ENCODE measurements at regions not wholly inside any gene's neighbourhood (a gene's known extent, or its start where the extent isn't known, plus 50 kb on each side); places are given as distances from the start of the nearest gene placed in this dataset.

GRCh38 chr18:78636260-78636659 lies 343.4 kb upstream of the SALL3 start:
- CTCF ChIA-PET (ENCODE audit: unreplicated experiment), result no interaction called here
- no TSS peak for BruUV-seq (replicated peaks)
- POLR2A ChIA-PET, result no interaction called here

GRCh38 chr18:78637442-78638402 lies 341.9 kb upstream of the SALL3 start:
- POLR2A ChIA-PET, result no interaction called here
- DNase-seq (ENCODE audit: low spot score), result no peak
- H3K4me2 ChIP-seq (ENCODE audit: low read length), result no peak overlapping the region
- intact Hi-C loops (cut with micrococcal nuclease; ENCODE audit: unreplicated experiment), result no loop called here
- CTCF ChIA-PET (ENCODE audit: unreplicated experiment), result no interaction called here
- no peak overlapping the region for H3K4me3 ChIP-seq (ENCODE audit: low read depth, low read length, poor library complexity, severe bottlenecking)
- H3K4me1 ChIP-seq (ENCODE audit: insufficient read depth, low read length, poor library complexity, severe bottlenecking), result peaks cover 27% of the 10 kb centered on the region
- no peaks in the 10 kb centered on the region for H3K79me2 ChIP-seq (ENCODE audit: insufficient read depth, low read depth, low read length)
- H3K27ac ChIP-seq (ENCODE audit: low read depth, low read length, poor library complexity, severe bottlenecking), result no peak overlapping the region
- no peaks in the 10 kb centered on the region for H3K36me3 ChIP-seq (ENCODE audit: insufficient read depth, low read length)
- no peak overlapping the region for H2AFZ ChIP-seq (ENCODE audit: low read length)
- no peak for TF ChIP-seq EZH2phosphoT487 (IDR thresholded peaks at IDR 0.05; ENCODE audit: borderline replicate concordance, low read depth, low read length)
- TF ChIP-seq, protein P1, sequence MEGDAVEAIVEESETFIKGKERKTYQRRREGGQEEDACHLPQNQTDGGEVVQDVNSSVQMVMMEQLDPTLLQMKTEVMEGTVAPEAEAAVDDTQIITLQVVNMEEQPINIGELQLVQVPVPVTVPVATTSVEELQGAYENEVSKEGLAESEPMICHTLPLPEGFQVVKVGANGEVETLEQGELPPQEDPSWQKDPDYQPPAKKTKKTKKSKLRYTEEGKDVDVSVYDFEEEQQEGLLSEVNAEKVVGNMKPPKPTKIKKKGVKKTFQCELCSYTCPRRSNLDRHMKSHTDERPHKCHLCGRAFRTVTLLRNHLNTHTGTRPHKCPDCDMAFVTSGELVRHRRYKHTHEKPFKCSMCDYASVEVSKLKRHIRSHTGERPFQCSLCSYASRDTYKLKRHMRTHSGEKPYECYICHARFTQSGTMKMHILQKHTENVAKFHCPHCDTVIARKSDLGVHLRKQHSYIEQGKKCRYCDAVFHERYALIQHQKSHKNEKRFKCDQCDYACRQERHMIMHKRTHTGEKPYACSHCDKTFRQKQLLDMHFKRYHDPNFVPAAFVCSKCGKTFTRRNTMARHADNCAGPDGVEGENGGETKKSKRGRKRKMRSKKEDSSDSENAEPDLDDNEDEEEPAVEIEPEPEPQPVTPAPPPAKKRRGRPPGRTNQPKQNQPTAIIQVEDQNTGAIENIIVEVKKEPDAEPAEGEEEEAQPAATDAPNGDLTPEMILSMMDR (conservative IDR thresholded peaks at IDR 0.05; ENCODE audit: low read length), result no peak
- H4K20me1 ChIP-seq (ENCODE audit: insufficient read depth, low read length), result no peaks in the 10 kb centered on the region
- H3K9me2 ChIP-seq (ENCODE audit: insufficient read depth, low read length), result no peaks in the 10 kb centered on the region
- H3K9me3 ChIP-seq (ENCODE audit: low read length), result no peaks in the 10 kb centered on the region
- no TSS peak for BruUV-seq (replicated peaks)

More at GRCh38 chr18:78636260-78636659, 343.4 kb upstream of the SALL3 start:
- no peaks in the 10 kb centered on the region for H4K20me1 ChIP-seq (ENCODE audit: insufficient read depth, low read length)
- H3K9me3 ChIP-seq (ENCODE audit: low read length), result no peaks in the 10 kb centered on the region
- no peaks in the 10 kb centered on the region for H3K79me2 ChIP-seq (ENCODE audit: insufficient read depth, low read depth, low read length)
- intact Hi-C loops (cut with micrococcal nuclease; ENCODE audit: unreplicated experiment), result no loop called here
- H3K27ac ChIP-seq (ENCODE audit: low read depth, low read length, poor library complexity, severe bottlenecking), result no peak overlapping the region
- no peak overlapping the region for H3K4me3 ChIP-seq (ENCODE audit: low read depth, low read length, poor library complexity, severe bottlenecking)
- H2AFZ ChIP-seq (ENCODE audit: low read length), result no peak overlapping the region
- H3K4me1 ChIP-seq (ENCODE audit: insufficient read depth, low read length, poor library complexity, severe bottlenecking), result peaks cover 13% of the 10 kb centered on the region
- no peaks in the 10 kb centered on the region for H3K9me2 ChIP-seq (ENCODE audit: insufficient read depth, low read length)
- no peaks in the 10 kb centered on the region for H3K36me3 ChIP-seq (ENCODE audit: insufficient read depth, low read length)
- DNase-seq (ENCODE audit: low spot score), result no peak
- no peak overlapping the region for H3K4me2 ChIP-seq (ENCODE audit: low read length)
- TF ChIP-seq EZH2phosphoT487 (IDR thresholded peaks at IDR 0.05; ENCODE audit: borderline replicate concordance, low read depth, low read length), result no peak
- TF ChIP-seq, protein P1 (conservative IDR thresholded peaks at IDR 0.05; ENCODE audit: low read length), result no peak
